Prostate gland (tissue), 2 donors: ENCODE measurements at regions not wholly inside any gene's neighbourhood (a gene's known extent, or its start where the extent isn't known, plus 50 kb on each side); places are given as distances from the start of the nearest gene placed in this dataset.

Experiments
- DNase-seq: peaks from one replicate; pipeline ENCODE4 v3.0.0-alpha.2; 2019; ENCODE audit warnings: low spot score
- H3K27ac ChIP-seq, 2 donors: fragments of 200-600 bp; sonication (generic); 2 replicates each; pipeline ENCODE4 v1.5.1; 2017 to 2019
- H3K27me3 ChIP-seq: fragments of 200-600 bp; sonication (generic); replicated peaks from 2 replicates; pipeline ENCODE4 v1.5.1; 2019; ENCODE audit not compliant: insufficient read depth
- H3K36me3 ChIP-seq, 2 donors: fragments of 200-600 bp; sonication (generic); 1 replicate in 1 of 2; 2 replicates in 1 of 2; pipeline versions ENCODE4 v1.5.1 to v1.8.1; 2017 to 2019
- H3K4me1 ChIP-seq: fragments of 200-600 bp; sonication (generic); replicated peaks from 2 replicates; pipeline ENCODE4 v1.5.1; 2019
- H3K4me3 ChIP-seq, 2 donors: fragments of 200-600 bp; sonication (generic); 2 replicates each; pipeline ENCODE4 v1.5.1; 2017 to 2019
- H3K9me3 ChIP-seq: fragments of 200-600 bp; sonication (generic); 2 replicates; pipeline ENCODE4 v1.5.1; 2017
- CTCF ChIP-seq, 4 experiments: fragments of 200-600 bp in 2 of 4; fragments of 450-650 bp in 2 of 4; sonication (generic) in 2 of 4; IDR thresholded peaks; 1 replicate in 3 of 4; 2 replicates in 1 of 4; pipeline ENCODE4 v1.5.1; 2016 to 2019; ENCODE audit warnings: antibody characterized with exemption in 4 of 4, mild to moderate bottlenecking in 2 of 4, moderate library complexity in 2 of 4
- POLR2A ChIP-seq: fragments of 450-650 bp; IDR thresholded peaks from one replicate; pipeline ENCODE4 v1.6.1; 2016; ENCODE audit warnings: antibody characterized with exemption, mild to moderate bottlenecking
- POLR2AphosphoS5 ChIP-seq: sonication (generic); formaldehyde crosslinking; IDR thresholded peaks from one replicate; pipeline ENCODE4 v1.6.1; 2017; ENCODE audit warnings: antibody characterized with exemption
- WGBS: methylation state at CpG from one replicate; pipeline ENCODE4 v1.1.5; 2018; 5-methylcytosine and 5-hydroxymethylcytosine counted together
- intact Hi-C: fragments of 100-400 bp; cut with DNase I; formaldehyde crosslinking; loops from one replicate; pipeline ENCODE4 v1.14.2; 2022

- Histone ChIP-seq H3K27me3 (peaks cover 3% of the 10 kb centered on the region), H3K9me3 (no peaks in the 10 kb centered on the region), H3K4me3 (no peak overlapping the region), H3K4me1 (no peaks in the 10 kb centered on the region), H3K27ac (no peak overlapping the region), H3K36me3 (no peaks in the 10 kb centered on the region)
- DNase-seq: no peak
- 49% methylated on average over 1 of the region's 1 CpG for WGBS
- TF ChIP-seq CTCF (IDR thresholded peaks at IDR 0.05) (no peak), POLR2A (no peak), POLR2AphosphoS5 (no peak)
- intact Hi-C loops: no loop called here
These were observed 421.9 kb downstream of the ANKRD50 start for GRCh38 chr4:124290678-124291077.

GRCh38 chr4:124295413-124295812, 417.1 kb downstream of the ANKRD50 start:
- peaks cover 3% of the 10 kb centered on the region for H3K27me3 ChIP-seq
- H3K4me1 ChIP-seq: no peaks in the 10 kb centered on the region
- H3K27ac ChIP-seq: no peak overlapping the region
- H3K4me3 ChIP-seq: no peak overlapping the region
- H3K9me3 ChIP-seq: no peaks in the 10 kb centered on the region
- WGBS: 94% methylated on average over 1 of the region's 1 CpG
- no peaks in the 10 kb centered on the region for H3K36me3 ChIP-seq
- no peak for TF ChIP-seq POLR2AphosphoS5
- intact Hi-C loops: no loop called here
- DNase-seq: no peak

- H3K27ac ChIP-seq: no peak overlapping the region
- TF ChIP-seq POLR2A: no peak
- no peak for TF ChIP-seq CTCF (IDR thresholded peaks at IDR 0.05)
- no peak for TF ChIP-seq POLR2AphosphoS5
- H3K36me3 ChIP-seq: no peaks in the 10 kb centered on the region
- no peaks in the 10 kb centered on the region for H3K9me3 ChIP-seq
- intact Hi-C loops: no loop called here
- H3K4me3 ChIP-seq: no peak overlapping the region
- H3K4me1 ChIP-seq: no peaks in the 10 kb centered on the region
- WGBS: 13% methylated on average over 3 of the region's 3 CpGs
- no peaks in the 10 kb centered on the region for H3K27me3 ChIP-seq
- no peak for DNase-seq
These were observed 407.6 kb downstream of the ANKRD50 start for GRCh38 chr4:124304941-124305340.

- intact Hi-C loops: no loop called here
- Histone ChIP-seq H3K36me3 (no peaks in the 10 kb centered on the region), H3K4me1 (no peaks in the 10 kb centered on the region), H3K9me3 (no peaks in the 10 kb centered on the region), H3K27me3 (no peaks in the 10 kb centered on the region), H3K27ac (no peak overlapping the region), H3K4me3 (no peak overlapping the region)
- TF ChIP-seq POLR2A (no peak), CTCF (IDR thresholded peaks at IDR 0.05) (no peak), POLR2AphosphoS5 (no peak)
- no peak for DNase-seq
- WGBS: 83% methylated on average over 1 of the region's 1 CpG
These were observed 406.2 kb downstream of the ANKRD50 start for GRCh38 chr4:124306352-124306751.

GRCh38 chr4:124307143-124307542, 405.4 kb downstream of the ANKRD50 start:
- H3K27me3 ChIP-seq: no peaks in the 10 kb centered on the region
- no peak overlapping the region for H3K27ac ChIP-seq
- TF ChIP-seq POLR2A (no peak), POLR2AphosphoS5 (no peak)
- no peak for DNase-seq
- H3K9me3 ChIP-seq: no peaks in the 10 kb centered on the region
- H3K4me3 ChIP-seq: no peak overlapping the region
- no peaks in the 10 kb centered on the region for H3K4me1 ChIP-seq
- no peaks in the 10 kb centered on the region for H3K36me3 ChIP-seq
- intact Hi-C loops: no loop called here
- WGBS: 76% methylated on average over 3 of the region's 3 CpGs

GRCh38 chr4:124318292-124318691, 394.2 kb downstream of the ANKRD50 start:
- intact Hi-C loops: no loop called here
- Histone ChIP-seq H3K4me1 (no peaks in the 10 kb centered on the region), H3K27me3 (no peaks in the 10 kb centered on the region), H3K9me3 (no peaks in the 10 kb centered on the region), H3K27ac (no peak overlapping the region), H3K4me3 (no peak overlapping the region), H3K36me3 (no peaks in the 10 kb centered on the region)
- TF ChIP-seq CTCF (IDR thresholded peaks at IDR 0.05) (no peak), POLR2A (no peak), POLR2AphosphoS5 (no peak)
- no peak for DNase-seq
- 59% methylated on average over 1 of the region's 1 CpG for WGBS
